Activated CD4-positive, alpha-beta memory T cell treated with anti-CD3 and anti-CD28 coated beads, Interleukin-2, amount 10 ng/mL, durations not matched to agents 7 days and 5 days (primary cell): ENCODE measurements at regions not wholly inside any gene's neighbourhood (a gene's known extent, or its start where the extent isn't known, plus 50 kb on each side); places are given as distances from the start of the nearest gene placed in this dataset.
"Not testable (repeated sequence)": the region's sequence is repeated elsewhere in the genome, so short reads cannot be mapped to it uniquely, and the experiment has no call there.

Experiments
- CTCF ChIA-PET: fragments of 350-600 bp; sonication (Branson Sonifier 250); formaldehyde crosslinking; loops from one replicate; lab custom pipeline; 2021; ENCODE audit warnings: antibody characterized with exemption, inconsistent platforms; lab: Charles Lee
- POLR2A ChIA-PET: fragments of 350-600 bp; sonication (Branson Sonifier 250); formaldehyde crosslinking; loops from one replicate; lab custom pipeline; 2021; ENCODE audit warnings: antibody characterized with exemption; lab: Charles Lee
- DNase-seq: peaks from one replicate; pipeline ENCODE4 v3.0.0-alpha.2; 2020
- H3K27ac Mint-ChIP-seq: one replicate; pipeline ENCODE4 v1.8.0; 2021; ENCODE audit warnings: mild to moderate bottlenecking, mixed read lengths
- H3K27me3 Mint-ChIP-seq: one replicate; pipeline ENCODE4 v1.8.0; 2021; ENCODE audit warnings: mixed read lengths
- H3K36me3 Mint-ChIP-seq: one replicate; pipeline ENCODE4 v1.8.0; 2021; ENCODE audit warnings: low read depth, mixed read lengths
- H3K4me1 Mint-ChIP-seq: one replicate; pipeline ENCODE4 v1.8.0; 2021; ENCODE audit warnings: mixed read lengths
- H3K4me3 Mint-ChIP-seq: one replicate; pipeline ENCODE4 v1.8.0; 2021; ENCODE audit warnings: mild to moderate bottlenecking, mixed read lengths
- H3K9me3 Mint-ChIP-seq: one replicate; pipeline ENCODE4 v1.8.0; 2021; ENCODE audit warnings: mixed read lengths

- H3K36me3 Mint-ChIP-seq, result no peaks in the 10 kb centered on the region
- POLR2A ChIA-PET, result no interaction called here
Observed at GRCh38 chr17:77284023-77284617, 143.4 kb downstream of the SEC14L1 start.

GRCh38 chr17:77285594-77286390 is 145.0 kb downstream of the SEC14L1 start:
- POLR2A ChIA-PET, result no interaction called here
- Mint-ChIP-seq H3K4me1 (peaks cover 14% of the 10 kb centered on the region), H3K4me3 (no peak overlapping the region), H3K9me3 (no peaks in the 10 kb centered on the region), H3K27ac (no peak overlapping the region), H3K36me3 (no peaks in the 10 kb centered on the region), H3K27me3 (peaks cover 22% of the 10 kb centered on the region)
- CTCF ChIA-PET, result no interaction called here
- no peak for DNase-seq

More at GRCh38 chr17:77284023-77284617, 143.4 kb downstream of the SEC14L1 start:
- no peak overlapping the region for H3K27ac Mint-ChIP-seq
- peaks cover 16% of the 10 kb centered on the region for H3K4me1 Mint-ChIP-seq
- H3K27me3 Mint-ChIP-seq, result peaks cover 38% of the 10 kb centered on the region
- DNase-seq, result no peak
- CTCF ChIA-PET, result no interaction called here
- H3K4me3 Mint-ChIP-seq, result no peak overlapping the region
- H3K9me3 Mint-ChIP-seq, result no peaks in the 10 kb centered on the region

GRCh38 chr17:77286391-77286640 is 145.5 kb downstream of the SEC14L1 start:
- H3K27me3 Mint-ChIP-seq, result peaks cover 22% of the 10 kb centered on the region
- H3K27ac Mint-ChIP-seq, result no peak overlapping the region
- CTCF ChIA-PET, result no interaction called here

GRCh38 chr17:77286641-77287431 is 146.1 kb downstream of the SEC14L1 start:
- H3K9me3 Mint-ChIP-seq, result no peaks in the 10 kb centered on the region
- ChIA-PET POLR2A (no interaction called here), CTCF (interaction anchor here (0.5 kb wide), 1 partner anchor 98 kb away, joined by 4 read pairs; no protein-coding TSS in a partner anchor)
- H3K4me1 Mint-ChIP-seq, result peaks cover 11% of the 10 kb centered on the region
- H3K27ac Mint-ChIP-seq, result no peak overlapping the region
- no peak overlapping the region for H3K4me3 Mint-ChIP-seq
- no peaks in the 10 kb centered on the region for H3K36me3 Mint-ChIP-seq
- H3K27me3 Mint-ChIP-seq, result peaks cover 19% of the 10 kb centered on the region
- no peak for DNase-seq

More at GRCh38 chr17:77286391-77286640, 145.5 kb downstream of the SEC14L1 start:
- no peaks in the 10 kb centered on the region for H3K36me3 Mint-ChIP-seq
- no peak for DNase-seq
- H3K4me3 Mint-ChIP-seq, result no peak overlapping the region
- POLR2A ChIA-PET, result no interaction called here
- peaks cover 14% of the 10 kb centered on the region for H3K4me1 Mint-ChIP-seq
- H3K9me3 Mint-ChIP-seq, result no peaks in the 10 kb centered on the region

GRCh38 chr17:77287432-77288068 is 146.8 kb downstream of the SEC14L1 start:
- Mint-ChIP-seq H3K27ac (no peak overlapping the region), H3K4me1 (peaks cover 6% of the 10 kb centered on the region), H3K36me3 (no peaks in the 10 kb centered on the region), H3K9me3 (no peaks in the 10 kb centered on the region), H3K27me3 (peaks cover 12% of the 10 kb centered on the region), H3K4me3 (no peak overlapping the region)
- no peak for DNase-seq
- ChIA-PET POLR2A (no interaction called here), CTCF (interaction anchor here (0.5 kb wide), 1 partner anchor 98 kb away, joined by 4 read pairs; no protein-coding TSS in a partner anchor)

GRCh38 chr17:77288115-77288619 is 147.4 kb downstream of the SEC14L1 start:
- H3K27me3 Mint-ChIP-seq, result peaks cover 9% of the 10 kb centered on the region
- H3K4me3 Mint-ChIP-seq, result no peak overlapping the region
- no peaks in the 10 kb centered on the region for H3K9me3 Mint-ChIP-seq
- DNase-seq, result no peak
- H3K36me3 Mint-ChIP-seq, result no peaks in the 10 kb centered on the region
- H3K4me1 Mint-ChIP-seq, result peaks cover 6% of the 10 kb centered on the region
- CTCF ChIA-PET, result no interaction called here
- H3K27ac Mint-ChIP-seq, result no peak overlapping the region
- POLR2A ChIA-PET, result no interaction called here

GRCh38 chr17:77290759-77291558 is 150.2 kb downstream of the SEC14L1 start:
- H3K36me3 Mint-ChIP-seq, H3K27me3 Mint-ChIP-seq, POLR2A ChIA-PET, CTCF ChIA-PET, DNase-seq, H3K27ac Mint-ChIP-seq, H3K4me1 Mint-ChIP-seq, H3K4me3 Mint-ChIP-seq, H3K9me3 Mint-ChIP-seq: not testable (repeated sequence)

GRCh38 chr17:77291591-77292386 is 151.0 kb downstream of the SEC14L1 start:
- Mint-ChIP-seq H3K27ac (no peak overlapping the region), H3K4me3 (no peak overlapping the region)

GRCh38 chr17:77294761-77295160 is 154.0 kb downstream of the SEC14L1 start:
- Mint-ChIP-seq H3K27me3 (no peaks in the 10 kb centered on the region), H3K4me3 (no peak overlapping the region), H3K4me1 (peaks cover 2% of the 10 kb centered on the region), H3K27ac (no peak overlapping the region), H3K9me3 (no peaks in the 10 kb centered on the region), H3K36me3 (no peaks in the 10 kb centered on the region)
- CTCF ChIA-PET, result no interaction called here
- no peak for DNase-seq
- POLR2A ChIA-PET, result no interaction called here

More at GRCh38 chr17:77291591-77292386, 151.0 kb downstream of the SEC14L1 start:
- Mint-ChIP-seq H3K36me3 (no peaks in the 10 kb centered on the region), H3K27me3 (no peaks in the 10 kb centered on the region), H3K9me3 (no peaks in the 10 kb centered on the region), H3K4me1 (peaks cover 6% of the 10 kb centered on the region)
- CTCF ChIA-PET, result no interaction called here
- no peak for DNase-seq
- POLR2A ChIA-PET, result no interaction called here

GRCh38 chr17:77295241-77295853 is 154.6 kb downstream of the SEC14L1 start:
- no peaks in the 10 kb centered on the region for H3K27me3 Mint-ChIP-seq
- H3K36me3 Mint-ChIP-seq, result no peaks in the 10 kb centered on the region
- H3K9me3 Mint-ChIP-seq, result no peaks in the 10 kb centered on the region
- no peak overlapping the region for H3K4me3 Mint-ChIP-seq
- H3K4me1 Mint-ChIP-seq, result no peaks in the 10 kb centered on the region
- ChIA-PET POLR2A (no interaction called here), CTCF (no interaction called here)
- no peak overlapping the region for H3K27ac Mint-ChIP-seq
- no peak for DNase-seq

GRCh38 chr17:77296769-77297409 is 156.1 kb downstream of the SEC14L1 start:
- H3K27me3 Mint-ChIP-seq, result no peaks in the 10 kb centered on the region
- POLR2A ChIA-PET, result no interaction called here
- no peaks in the 10 kb centered on the region for H3K4me1 Mint-ChIP-seq
- CTCF ChIA-PET, result no interaction called here
- no peak overlapping the region for H3K27ac Mint-ChIP-seq
- no peaks in the 10 kb centered on the region for H3K36me3 Mint-ChIP-seq
- H3K9me3 Mint-ChIP-seq, result no peaks in the 10 kb centered on the region
- no peak overlapping the region for H3K4me3 Mint-ChIP-seq
- no peak for DNase-seq
